Liver (tissue), 8 donors: ENCODE measurements at regions not wholly inside any gene's neighbourhood (a gene's known extent, or its start where the extent isn't known, plus 50 kb on each side); places are given as distances from the start of the nearest gene placed in this dataset.

ENCODE experiments used
- DNase-seq: peaks from one replicate; pipeline ENCODE4 v3.0.0-alpha.2; 2017; ENCODE audit warnings: low spot score
- H3K27ac ChIP-seq, 2 donors: one replicate each; pipeline ENCODE4 v1.7.0; 2013; ENCODE audit warnings: inconsistent platforms in 2 of 2, low read length in 2 of 2, control low read depth in 1 of 2, low read depth in 1 of 2, mild to moderate bottlenecking in 1 of 2
- H3K27me3 ChIP-seq, 4 donors: one replicate each; pipeline versions ENCODE4 v1.6.1 to v1.7.0; 2013; ENCODE audit warnings: low read length in 3 of 4, inconsistent platforms in 1 of 4, mild to moderate bottlenecking in 1 of 4, moderate library complexity in 1 of 4; ENCODE audit not compliant: control insufficient read depth in 4 of 4, insufficient read depth in 4 of 4
- H3K36me3 ChIP-seq, 4 donors: one replicate each; pipeline versions ENCODE4 v1.6.1 to v1.7.0; 2013; ENCODE audit warnings: low read length in 3 of 4, mild to moderate bottlenecking in 3 of 4, low read depth in 1 of 4, moderate library complexity in 1 of 4; ENCODE audit not compliant: control insufficient read depth in 4 of 4, insufficient read depth in 3 of 4
- H3K4me1 ChIP-seq, 4 donors: one replicate each; pipeline versions ENCODE4 v1.6.1 to v1.7.0; 2013; ENCODE audit warnings: low read length in 3 of 4, mild to moderate bottlenecking in 3 of 4, moderate library complexity in 1 of 4; ENCODE audit not compliant: control insufficient read depth in 4 of 4, insufficient read depth in 4 of 4
- H3K4me3 ChIP-seq, 3 donors: one replicate each; pipeline versions ENCODE4 v1.6.1 to v1.7.0; 2013; ENCODE audit warnings: low read length in 3 of 3, control low read depth in 1 of 3, low read depth in 1 of 3, mild to moderate bottlenecking in 1 of 3
- H3K9ac ChIP-seq, 2 donors: one replicate each; pipeline ENCODE4 v1.7.0; 2013; ENCODE audit warnings: low read length in 2 of 2, mild to moderate bottlenecking in 2 of 2, moderate library complexity in 2 of 2, control low read depth in 1 of 2, low read depth in 1 of 2
- H3K9me3 ChIP-seq, 4 donors: one replicate each; pipeline versions ENCODE4 v1.6.1 to v1.7.0; 2013; ENCODE audit warnings: low read length in 3 of 4; ENCODE audit not compliant: control insufficient read depth in 4 of 4
- EGR1 ChIP-seq, 2 donors: IDR thresholded peaks; 2 replicates each; pipeline ENCODE4 v1.6.1; 2016 to 2018; ENCODE audit warnings: antibody characterized with exemption in 2 of 2, low read depth in 2 of 2
- GABPA ChIP-seq, 2 donors: IDR thresholded peaks in 1 of 2; conservative IDR thresholded peaks in 1 of 2; 2 replicates each; pipeline ENCODE4 v1.6.1; 2016; ENCODE audit warnings: antibody characterized with exemption in 2 of 2, mild to moderate bottlenecking in 1 of 2, moderate library complexity in 1 of 2
- HNF4G ChIP-seq: IDR thresholded peaks from 2 replicates; pipeline ENCODE4 v1.6.1; 2016; ENCODE audit warnings: antibody characterized with exemption
- JUND ChIP-seq, 2 donors: IDR thresholded peaks; 2 replicates each; pipeline ENCODE4 v1.6.1; 2016; ENCODE audit warnings: antibody characterized with exemption in 2 of 2
- RAD21 ChIP-seq, 2 donors: IDR thresholded peaks; 2 replicates each; pipeline ENCODE4 v1.6.1; 2016; ENCODE audit warnings: antibody characterized with exemption in 2 of 2, mild to moderate bottlenecking in 2 of 2
- RXRA ChIP-seq, 2 donors: IDR thresholded peaks; 2 replicates each; pipeline ENCODE4 v1.6.1; 2017 to 2018; ENCODE audit warnings: antibody characterized with exemption in 2 of 2, mild to moderate bottlenecking in 1 of 2
- YY1 ChIP-seq: IDR thresholded peaks from 2 replicates; pipeline ENCODE4 v1.6.1; 2016; ENCODE audit warnings: antibody characterized with exemption, mild to moderate bottlenecking
- WGBS: extraction: QIAGEN DNeasy Blood & Tissue Kit; methylation state at CpG from one replicate; pipeline ENCODE4 v1.1.7; 2013; 5-methylcytosine and 5-hydroxymethylcytosine counted together
- TF ChIP-seq, protein P1 (sequence below): fragments of 150-350 bp; IDR thresholded peaks from 2 replicates; pipeline ENCODE4 v1.5.1; 2017; ENCODE audit warnings: improper control_type of control experiment, low read depth, low read length; ENCODE audit not compliant: missing input control
- TF ChIP-seq, protein P2 (sequence below): IDR thresholded peaks from 2 replicates; pipeline ENCODE4 v1.6.1; 2016; ENCODE audit warnings: antibody characterized with exemption, mild to moderate bottlenecking
- TF ChIP-seq, protein P3 (sequence below): IDR thresholded peaks from 2 replicates; pipeline ENCODE4 v1.6.1; 2016; ENCODE audit warnings: antibody characterized with exemption
- TF ChIP-seq, protein P4 (sequence below): IDR thresholded peaks from 2 replicates; pipeline ENCODE4 v1.6.1; 2016; ENCODE audit warnings: antibody characterized with exemption
- TF ChIP-seq, protein P5 (sequence below): IDR thresholded peaks from 2 replicates; pipeline ENCODE4 v1.6.1; 2016; ENCODE audit warnings: antibody characterized with exemption
- donor health status: healthy.
- donor health status: healthy.
- donor health status: healthy.
- donor health status: healthy.
- donor health status: healthy.

DNA sequence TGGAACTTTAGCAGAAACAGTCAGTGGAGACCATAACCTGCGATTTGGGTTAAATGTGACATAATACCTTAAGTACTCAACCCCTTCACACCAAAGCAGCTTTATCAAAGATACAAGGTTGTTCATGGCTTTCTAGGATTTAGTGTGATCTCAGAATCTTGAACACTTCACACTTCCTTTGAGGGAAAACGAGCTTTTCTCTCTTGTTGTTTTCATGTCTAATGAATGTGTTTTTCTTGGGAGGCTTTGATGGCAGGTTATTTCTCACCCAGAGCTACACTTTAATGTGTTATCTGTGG, 437.0 kb downstream of the TMEM232 start (continued):
- TF ChIP-seq, protein P1, sequence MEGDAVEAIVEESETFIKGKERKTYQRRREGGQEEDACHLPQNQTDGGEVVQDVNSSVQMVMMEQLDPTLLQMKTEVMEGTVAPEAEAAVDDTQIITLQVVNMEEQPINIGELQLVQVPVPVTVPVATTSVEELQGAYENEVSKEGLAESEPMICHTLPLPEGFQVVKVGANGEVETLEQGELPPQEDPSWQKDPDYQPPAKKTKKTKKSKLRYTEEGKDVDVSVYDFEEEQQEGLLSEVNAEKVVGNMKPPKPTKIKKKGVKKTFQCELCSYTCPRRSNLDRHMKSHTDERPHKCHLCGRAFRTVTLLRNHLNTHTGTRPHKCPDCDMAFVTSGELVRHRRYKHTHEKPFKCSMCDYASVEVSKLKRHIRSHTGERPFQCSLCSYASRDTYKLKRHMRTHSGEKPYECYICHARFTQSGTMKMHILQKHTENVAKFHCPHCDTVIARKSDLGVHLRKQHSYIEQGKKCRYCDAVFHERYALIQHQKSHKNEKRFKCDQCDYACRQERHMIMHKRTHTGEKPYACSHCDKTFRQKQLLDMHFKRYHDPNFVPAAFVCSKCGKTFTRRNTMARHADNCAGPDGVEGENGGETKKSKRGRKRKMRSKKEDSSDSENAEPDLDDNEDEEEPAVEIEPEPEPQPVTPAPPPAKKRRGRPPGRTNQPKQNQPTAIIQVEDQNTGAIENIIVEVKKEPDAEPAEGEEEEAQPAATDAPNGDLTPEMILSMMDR: no peak
- TF ChIP-seq, protein P2, sequence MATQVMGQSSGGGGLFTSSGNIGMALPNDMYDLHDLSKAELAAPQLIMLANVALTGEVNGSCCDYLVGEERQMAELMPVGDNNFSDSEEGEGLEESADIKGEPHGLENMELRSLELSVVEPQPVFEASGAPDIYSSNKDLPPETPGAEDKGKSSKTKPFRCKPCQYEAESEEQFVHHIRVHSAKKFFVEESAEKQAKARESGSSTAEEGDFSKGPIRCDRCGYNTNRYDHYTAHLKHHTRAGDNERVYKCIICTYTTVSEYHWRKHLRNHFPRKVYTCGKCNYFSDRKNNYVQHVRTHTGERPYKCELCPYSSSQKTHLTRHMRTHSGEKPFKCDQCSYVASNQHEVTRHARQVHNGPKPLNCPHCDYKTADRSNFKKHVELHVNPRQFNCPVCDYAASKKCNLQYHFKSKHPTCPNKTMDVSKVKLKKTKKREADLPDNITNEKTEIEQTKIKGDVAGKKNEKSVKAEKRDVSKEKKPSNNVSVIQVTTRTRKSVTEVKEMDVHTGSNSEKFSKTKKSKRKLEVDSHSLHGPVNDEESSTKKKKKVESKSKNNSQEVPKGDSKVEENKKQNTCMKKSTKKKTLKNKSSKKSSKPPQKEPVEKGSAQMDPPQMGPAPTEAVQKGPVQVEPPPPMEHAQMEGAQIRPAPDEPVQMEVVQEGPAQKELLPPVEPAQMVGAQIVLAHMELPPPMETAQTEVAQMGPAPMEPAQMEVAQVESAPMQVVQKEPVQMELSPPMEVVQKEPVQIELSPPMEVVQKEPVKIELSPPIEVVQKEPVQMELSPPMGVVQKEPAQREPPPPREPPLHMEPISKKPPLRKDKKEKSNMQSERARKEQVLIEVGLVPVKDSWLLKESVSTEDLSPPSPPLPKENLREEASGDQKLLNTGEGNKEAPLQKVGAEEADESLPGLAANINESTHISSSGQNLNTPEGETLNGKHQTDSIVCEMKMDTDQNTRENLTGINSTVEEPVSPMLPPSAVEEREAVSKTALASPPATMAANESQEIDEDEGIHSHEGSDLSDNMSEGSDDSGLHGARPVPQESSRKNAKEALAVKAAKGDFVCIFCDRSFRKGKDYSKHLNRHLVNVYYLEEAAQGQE: no peak
- TF ChIP-seq YY1 (no peak), JUND (IDR thresholded peaks at IDR 0.05) (no peak), RAD21 (IDR thresholded peaks at IDR 0.05) (no peak)

DNA sequence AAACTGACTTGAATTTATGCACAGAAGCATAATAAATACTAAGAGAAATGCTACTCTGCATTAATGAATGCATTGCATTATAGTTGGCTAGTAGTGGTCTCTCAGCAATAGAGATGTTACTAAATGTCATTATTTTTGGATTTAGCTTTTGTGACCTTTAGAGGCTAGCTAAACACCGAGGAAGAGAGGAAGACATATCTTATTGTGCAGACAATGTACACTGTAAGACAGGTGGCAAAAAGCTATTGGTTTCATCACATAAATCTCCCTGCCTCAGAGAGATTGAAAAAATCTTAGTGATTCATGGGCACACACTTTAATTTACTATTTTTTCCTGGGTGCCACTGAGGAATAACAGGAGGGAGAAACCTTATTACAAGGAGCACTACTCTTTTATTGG, 435.9 kb downstream of the TMEM232 start:
- Histone ChIP-seq H3K9ac (no peak overlapping the region), H3K36me3 (no peaks in the 10 kb centered on the region), H3K4me3 (no peak overlapping the region), H3K4me1 (no peaks in the 10 kb centered on the region), H3K27ac (no peak overlapping the region), H3K9me3 (no peaks in the 10 kb centered on the region), H3K27me3 (no peaks in the 10 kb centered on the region)
- no peak for DNase-seq
- TF ChIP-seq GABPA (IDR thresholded peaks at IDR 0.05 in 1 of 2, conservative IDR thresholded peaks at IDR 0.05 in 1 of 2): no peak
- no peak for TF ChIP-seq EGR1 (IDR thresholded peaks at IDR 0.05; ENCODE audit: low read depth in 2 of 2)
- TF ChIP-seq, protein P3, sequence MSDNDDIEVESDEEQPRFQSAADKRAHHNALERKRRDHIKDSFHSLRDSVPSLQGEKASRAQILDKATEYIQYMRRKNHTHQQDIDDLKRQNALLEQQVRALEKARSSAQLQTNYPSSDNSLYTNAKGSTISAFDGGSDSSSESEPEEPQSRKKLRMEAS: no peak
- TF ChIP-seq, protein P4, sequence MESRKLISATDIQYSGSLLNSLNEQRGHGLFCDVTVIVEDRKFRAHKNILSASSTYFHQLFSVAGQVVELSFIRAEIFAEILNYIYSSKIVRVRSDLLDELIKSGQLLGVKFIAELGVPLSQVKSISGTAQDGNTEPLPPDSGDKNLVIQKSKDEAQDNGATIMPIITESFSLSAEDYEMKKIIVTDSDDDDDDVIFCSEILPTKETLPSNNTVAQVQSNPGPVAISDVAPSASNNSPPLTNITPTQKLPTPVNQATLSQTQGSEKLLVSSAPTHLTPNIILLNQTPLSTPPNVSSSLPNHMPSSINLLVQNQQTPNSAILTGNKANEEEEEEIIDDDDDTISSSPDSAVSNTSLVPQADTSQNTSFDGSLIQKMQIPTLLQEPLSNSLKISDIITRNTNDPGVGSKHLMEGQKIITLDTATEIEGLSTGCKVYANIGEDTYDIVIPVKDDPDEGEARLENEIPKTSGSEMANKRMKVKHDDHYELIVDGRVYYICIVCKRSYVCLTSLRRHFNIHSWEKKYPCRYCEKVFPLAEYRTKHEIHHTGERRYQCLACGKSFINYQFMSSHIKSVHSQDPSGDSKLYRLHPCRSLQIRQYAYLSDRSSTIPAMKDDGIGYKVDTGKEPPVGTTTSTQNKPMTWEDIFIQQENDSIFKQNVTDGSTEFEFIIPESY: no peak
- no peak for TF ChIP-seq RXRA (IDR thresholded peaks at IDR 0.05)
- TF ChIP-seq HNF4G: no peak
- TF ChIP-seq, protein P5, sequence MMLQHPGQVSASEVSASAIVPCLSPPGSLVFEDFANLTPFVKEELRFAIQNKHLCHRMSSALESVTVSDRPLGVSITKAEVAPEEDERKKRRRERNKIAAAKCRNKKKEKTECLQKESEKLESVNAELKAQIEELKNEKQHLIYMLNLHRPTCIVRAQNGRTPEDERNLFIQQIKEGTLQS: no peak
- WGBS: 77% methylated on average over 1 of the region's 1 CpG

DNA sequence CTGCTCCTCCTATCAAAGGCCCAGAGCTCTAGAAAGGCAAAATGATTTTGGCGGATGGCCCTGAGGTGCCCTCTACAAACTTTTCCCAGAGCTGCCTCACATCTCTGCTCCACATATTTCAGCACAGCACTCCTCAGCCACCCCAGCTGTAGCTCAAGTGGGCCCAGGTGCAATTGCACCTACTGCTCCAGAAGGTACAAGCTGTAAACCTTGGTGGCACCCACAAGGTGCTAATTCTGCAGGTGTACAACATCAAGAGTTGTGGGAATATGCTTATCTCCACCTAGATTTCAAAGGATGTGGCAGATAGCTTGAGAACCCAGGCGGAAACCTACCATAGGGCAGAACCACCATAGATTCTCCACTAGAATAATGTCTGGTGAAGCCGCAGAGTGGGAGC, 432.2 kb downstream of the TMEM232 start:
- no peaks in the 10 kb centered on the region for H3K4me1 ChIP-seq
- no peak overlapping the region for H3K27ac ChIP-seq
- H3K4me3 ChIP-seq: no peak overlapping the region
- H3K36me3 ChIP-seq: no peaks in the 10 kb centered on the region
- no peak overlapping the region for H3K9ac ChIP-seq
- TF ChIP-seq, protein P5: no peak
- no peak for TF ChIP-seq YY1
- WGBS: 99% methylated on average over 3 of the region's 3 CpGs
- H3K9me3 ChIP-seq: no peaks in the 10 kb centered on the region
- no peaks in the 10 kb centered on the region for H3K27me3 ChIP-seq
- no peak for DNase-seq
